Fibroblast of lung (primary cell): ENCODE measurements at regions not wholly inside any gene's neighbourhood (a gene's known extent, or its start where the extent isn't known, plus 50 kb on each side); places are given as distances from the start of the nearest gene placed in this dataset.

ENCODE experiments used
- EZH2 ChIP-seq: IDR thresholded peaks from 2 replicates; pipeline ENCODE4 v1.5.1; 2012; ENCODE audit warnings: low read length, control low read depth, mild to moderate bottlenecking; ENCODE audit errors: missing control alignments
- TF ChIP-seq, protein P1 (sequence below), 2 donors: IDR thresholded peaks in 1 of 2; conservative IDR thresholded peaks in 1 of 2; 1 replicate in 1 of 2; 2 replicates in 1 of 2; pipeline ENCODE4 v1.5.1; 2011 to 2012; ENCODE audit warnings: low read length in 2 of 2, control low read depth in 1 of 2, inconsistent platforms in 1 of 2, low read depth in 1 of 2, mild to moderate bottlenecking in 1 of 2

DNA sequence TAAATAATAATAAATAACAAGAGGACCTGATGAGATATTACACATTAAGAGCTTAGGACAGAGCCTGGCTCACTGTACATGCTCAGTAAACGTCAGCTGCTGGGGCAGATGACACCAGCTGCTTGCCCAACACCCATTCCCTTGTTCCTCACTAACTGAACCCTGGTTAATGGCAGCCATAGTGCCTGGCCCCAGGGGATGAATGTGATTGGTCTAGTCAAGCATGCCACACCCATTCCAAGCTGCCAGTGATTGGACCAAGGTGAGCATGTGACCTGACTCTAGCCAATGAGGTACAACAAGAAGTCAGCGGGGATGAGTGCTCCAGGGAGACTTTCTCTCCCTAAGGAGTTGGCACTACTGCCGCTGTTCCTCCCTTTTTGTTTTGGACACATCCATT lies 85.1 kb upstream of the PTPN1 start:
- TF ChIP-seq, protein P1, sequence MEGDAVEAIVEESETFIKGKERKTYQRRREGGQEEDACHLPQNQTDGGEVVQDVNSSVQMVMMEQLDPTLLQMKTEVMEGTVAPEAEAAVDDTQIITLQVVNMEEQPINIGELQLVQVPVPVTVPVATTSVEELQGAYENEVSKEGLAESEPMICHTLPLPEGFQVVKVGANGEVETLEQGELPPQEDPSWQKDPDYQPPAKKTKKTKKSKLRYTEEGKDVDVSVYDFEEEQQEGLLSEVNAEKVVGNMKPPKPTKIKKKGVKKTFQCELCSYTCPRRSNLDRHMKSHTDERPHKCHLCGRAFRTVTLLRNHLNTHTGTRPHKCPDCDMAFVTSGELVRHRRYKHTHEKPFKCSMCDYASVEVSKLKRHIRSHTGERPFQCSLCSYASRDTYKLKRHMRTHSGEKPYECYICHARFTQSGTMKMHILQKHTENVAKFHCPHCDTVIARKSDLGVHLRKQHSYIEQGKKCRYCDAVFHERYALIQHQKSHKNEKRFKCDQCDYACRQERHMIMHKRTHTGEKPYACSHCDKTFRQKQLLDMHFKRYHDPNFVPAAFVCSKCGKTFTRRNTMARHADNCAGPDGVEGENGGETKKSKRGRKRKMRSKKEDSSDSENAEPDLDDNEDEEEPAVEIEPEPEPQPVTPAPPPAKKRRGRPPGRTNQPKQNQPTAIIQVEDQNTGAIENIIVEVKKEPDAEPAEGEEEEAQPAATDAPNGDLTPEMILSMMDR (conservative IDR thresholded peaks at IDR 0.05 in 1 of 2, IDR thresholded peaks at IDR 0.05 in 1 of 2; ENCODE audit: low read depth in 1 of 2, low read length in 2 of 2) = no peak
- TF ChIP-seq EZH2 = no peak
